Thoracic aorta (tissue), 2 donors: ENCODE measurements at regions not wholly inside any gene's neighbourhood (a gene's known extent, or its start where the extent isn't known, plus 50 kb on each side); places are given as distances from the start of the nearest gene placed in this dataset.

ENCODE experiments used
- ATAC-seq: fragments of 150-250 bp; one replicate; pipeline ENCODE4 v1.8.0; 2017; ENCODE audit warnings: low read depth; ENCODE audit not compliant: insufficient number of reproducible peaks, low FRiP score
- DNase-seq: peaks from one replicate; pipeline ENCODE4 v3.0.0-alpha.2; 2020; ENCODE audit warnings: low spot score
- H3K27ac ChIP-seq, 2 donors: fragments of 200-600 bp; sonication (generic); 1 replicate in 1 of 2; 2 replicates in 1 of 2; pipeline ENCODE4 v1.5.1; 2016; ENCODE audit warnings: mild to moderate bottlenecking in 2 of 2, moderate library complexity in 2 of 2
- H3K27me3 ChIP-seq: fragments of 200-600 bp; sonication (generic); replicated peaks from 2 replicates; pipeline ENCODE4 v1.6.0; 2016; ENCODE audit warnings: mild to moderate bottlenecking; ENCODE audit not compliant: insufficient read depth
- H3K36me3 ChIP-seq: fragments of 200-600 bp; sonication (generic); one replicate; pipeline ENCODE4 v1.5.1; 2016
- H3K4me1 ChIP-seq, 2 donors: fragments of 200-600 bp; sonication (generic); 1 replicate in 1 of 2; 2 replicates in 1 of 2; pipeline versions ENCODE4 v1.5.1 to v1.6.0; 2016; ENCODE audit warnings: low read depth in 2 of 2, mild to moderate bottlenecking in 1 of 2; ENCODE audit not compliant: control insufficient read depth in 1 of 2
- H3K4me3 ChIP-seq: fragments of 200-600 bp; sonication (generic); 2 replicates; pipeline ENCODE4 v1.5.1; 2016; ENCODE audit warnings: mild to moderate bottlenecking
- H3K9me3 ChIP-seq: fragments of 200-600 bp; sonication (generic); 2 replicates; pipeline ENCODE4 v1.5.1; 2016
- CTCF ChIP-seq: fragments of 200-600 bp; sonication (generic); IDR thresholded peaks from one replicate; pipeline ENCODE4 v1.5.1; 2019; ENCODE audit warnings: antibody characterized with exemption

- H3K9me3 ChIP-seq: no peaks in the 10 kb centered on the region
- DNase-seq: no peak
- no peak for TF ChIP-seq CTCF
- no peak for ATAC-seq
- H3K27ac ChIP-seq: no peak overlapping the region
- H3K27me3 ChIP-seq: no peaks in the 10 kb centered on the region
- H3K4me1 ChIP-seq: no peaks in the 10 kb centered on the region
- H3K36me3 ChIP-seq: no peaks in the 10 kb centered on the region
- no peak overlapping the region for H3K4me3 ChIP-seq
These were observed 78.2 kb downstream of the FBXO5 start for GRCh38 chr6:152904678-152905077.

GRCh38 chr6:152905551-152906299 is 77.1 kb downstream of the FBXO5 start:
- ATAC-seq (no peak), DNase-seq (no peak)
- Histone ChIP-seq H3K4me1 (no peaks in the 10 kb centered on the region), H3K9me3 (no peaks in the 10 kb centered on the region), H3K36me3 (no peaks in the 10 kb centered on the region), H3K27me3 (no peaks in the 10 kb centered on the region), H3K4me3 (no peak overlapping the region), H3K27ac (no peak overlapping the region)
- no peak for TF ChIP-seq CTCF

- H3K4me3 ChIP-seq: no peak overlapping the region
- no peak for TF ChIP-seq CTCF
- ATAC-seq (no peak), DNase-seq (no peak)
- no peaks in the 10 kb centered on the region for H3K4me1 ChIP-seq
- no peaks in the 10 kb centered on the region for H3K27me3 ChIP-seq
- no peaks in the 10 kb centered on the region for H3K36me3 ChIP-seq
- no peaks in the 10 kb centered on the region for H3K9me3 ChIP-seq
- H3K27ac ChIP-seq: no peak overlapping the region
These were observed 73.6 kb downstream of the FBXO5 start for GRCh38 chr6:152909241-152909640.

- DNase-seq (no peak), ATAC-seq (no peak)
- no peaks in the 10 kb centered on the region for H3K4me1 ChIP-seq
- H3K9me3 ChIP-seq: no peaks in the 10 kb centered on the region
- H3K27ac ChIP-seq: no peak overlapping the region
- H3K36me3 ChIP-seq: no peaks in the 10 kb centered on the region
- no peak overlapping the region for H3K4me3 ChIP-seq
- H3K27me3 ChIP-seq: no peaks in the 10 kb centered on the region
- no peak for TF ChIP-seq CTCF
These were observed 66.8 kb downstream of the FBXO5 start for GRCh38 chr6:152916035-152916434.

GRCh38 chr6:152918991-152919390 is 63.9 kb downstream of the FBXO5 start:
- no peak for DNase-seq
- H3K4me1 ChIP-seq: no peaks in the 10 kb centered on the region
- no peak for TF ChIP-seq CTCF
- no peaks in the 10 kb centered on the region for H3K9me3 ChIP-seq
- no peaks in the 10 kb centered on the region for H3K36me3 ChIP-seq
- H3K27me3 ChIP-seq: no peaks in the 10 kb centered on the region
- H3K4me3 ChIP-seq: no peak overlapping the region
- H3K27ac ChIP-seq: no peak overlapping the region
- ATAC-seq: no peak
